IPS-11a (cell line): ENCODE measurements at regions not wholly inside any gene's neighbourhood (a gene's known extent, or its start where the extent isn't known, plus 50 kb on each side); places are given as distances from the start of the nearest gene placed in this dataset.

Experiments used
- H3K4me3 ChIP-seq: one replicate; pipeline ENCODE4 v1.5.1; 2013; ENCODE audit warnings: low read depth, low read length, control low read depth

DNA sequence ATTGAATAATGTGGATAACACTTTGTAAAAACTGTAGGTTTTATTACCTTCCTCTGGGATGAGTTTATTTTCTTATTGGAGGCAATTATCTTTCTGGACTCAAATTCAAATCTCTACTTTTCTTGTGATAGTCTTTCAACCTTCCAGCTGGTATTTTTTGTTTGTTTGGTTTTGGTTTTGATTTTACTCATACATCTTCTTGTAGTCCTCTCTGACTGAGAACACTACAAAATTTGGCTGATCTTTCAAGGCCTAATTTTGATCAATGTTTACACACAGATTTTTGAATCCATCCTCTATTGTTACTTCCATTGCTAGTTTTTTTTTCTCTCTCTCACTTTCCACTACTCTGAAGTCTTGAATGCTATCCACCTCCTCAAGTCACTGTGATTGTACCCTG, 303.8 kb upstream of the NECTIN3 start:
- no peak overlapping the region for H3K4me3 ChIP-seq

GRCh38 chr3:110773413-110773954, 298.1 kb upstream of the NECTIN3 start:
- H3K4me3 ChIP-seq: no peak overlapping the region

DNA sequence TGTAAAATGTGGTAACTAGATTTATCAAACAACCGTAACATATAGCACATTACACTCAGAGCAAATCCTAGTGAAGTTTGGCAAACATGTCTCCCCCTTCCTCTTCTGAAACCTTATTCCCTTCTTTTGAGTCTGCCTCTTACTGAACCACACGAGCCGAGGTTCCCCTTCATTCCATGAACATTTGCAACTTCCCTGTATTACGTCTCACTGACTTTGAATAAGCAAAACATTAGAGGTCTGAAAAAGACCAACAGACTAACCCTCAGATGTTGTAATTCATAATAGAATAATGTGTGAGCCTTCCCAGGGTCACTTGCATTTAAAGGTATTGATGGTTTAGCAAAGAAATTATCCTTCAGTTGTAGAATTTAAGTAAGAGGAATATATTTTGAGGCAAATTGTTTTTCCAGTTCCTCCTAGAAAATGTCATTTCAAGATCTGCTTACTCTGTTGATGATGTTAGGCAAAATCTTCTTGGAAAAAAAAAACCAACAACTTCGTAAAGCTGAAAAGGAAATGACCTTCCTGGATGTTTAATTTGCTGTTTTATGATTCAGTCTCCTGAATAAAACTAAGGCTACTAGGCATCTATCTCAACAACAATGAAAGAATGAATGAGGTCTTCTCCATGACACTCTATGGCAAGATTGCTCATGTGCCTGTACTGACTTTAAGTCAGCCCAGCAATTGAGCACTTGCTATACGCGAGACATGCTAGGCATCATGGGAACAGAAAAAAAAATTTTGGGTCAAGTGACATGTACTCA, 296.9 kb upstream of the NECTIN3 start:
- H3K4me3 ChIP-seq: no peak overlapping the region

GRCh38 chr3:110779581-110779980, 292.0 kb upstream of the NECTIN3 start:
- no peak overlapping the region for H3K4me3 ChIP-seq

DNA sequence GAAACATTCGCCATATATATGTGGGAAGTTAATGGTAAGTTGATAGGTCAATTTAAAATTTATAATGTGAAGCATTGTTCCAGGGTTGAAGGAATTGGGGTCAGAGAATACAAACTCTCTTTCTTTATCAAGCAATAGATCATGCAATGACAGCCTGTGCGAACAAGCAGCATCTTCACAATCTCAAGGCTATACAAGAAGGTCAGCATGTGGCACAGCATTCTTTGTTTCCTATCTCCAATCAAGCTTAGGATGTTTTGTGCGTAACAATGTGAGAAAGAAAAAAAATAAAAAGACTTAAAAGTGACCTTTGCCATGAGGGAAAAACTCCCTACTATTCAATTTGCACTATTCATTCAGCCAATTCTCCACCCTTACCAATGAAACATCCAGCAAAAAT, 288.1 kb upstream of the NECTIN3 start:
- H3K4me3 ChIP-seq: no peak overlapping the region

GRCh38 chr3:110788794-110789193, 282.8 kb upstream of the NECTIN3 start:
- H3K4me3 ChIP-seq: no peak overlapping the region

DNA sequence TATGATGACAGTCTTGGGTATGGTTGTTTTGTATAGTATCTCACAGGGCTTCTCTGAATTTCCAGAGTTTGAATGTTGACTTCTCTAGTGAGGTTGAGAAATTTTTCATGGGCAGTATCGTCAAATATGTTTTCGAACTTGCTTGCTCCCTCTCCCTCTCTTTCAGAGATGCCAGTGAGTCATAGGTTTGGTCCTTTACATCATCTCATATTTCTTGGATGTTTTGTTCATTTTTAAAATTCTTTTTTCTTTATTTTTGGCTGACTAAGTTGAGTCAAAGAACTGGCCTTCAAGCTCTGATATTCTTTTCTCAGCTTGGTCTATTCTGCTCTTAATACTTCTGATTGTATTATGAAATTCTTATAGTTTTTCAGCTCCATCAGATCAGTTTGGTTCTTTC, 282.3 kb upstream of the NECTIN3 start:
- H3K4me3 ChIP-seq: no peak overlapping the region

DNA sequence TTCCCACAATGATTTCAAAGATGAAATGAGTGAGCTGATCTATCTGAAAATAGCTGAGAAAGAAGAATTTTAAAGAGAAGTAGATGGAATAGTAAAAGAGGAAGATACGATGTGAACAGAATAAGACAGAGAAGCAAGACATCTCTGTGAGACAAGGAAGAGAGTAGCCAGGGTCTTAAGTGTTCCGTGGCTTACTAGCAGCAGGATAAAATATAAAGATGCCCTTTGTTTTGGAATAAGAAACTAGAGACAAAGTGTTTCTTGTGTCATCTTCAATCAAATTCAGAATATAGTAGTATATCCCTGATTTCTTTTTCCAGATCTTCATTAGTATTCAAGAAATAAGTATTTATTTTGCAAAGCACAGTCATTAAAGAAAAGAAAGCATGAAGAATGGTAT, 281.0 kb upstream of the NECTIN3 start:
- no peak overlapping the region for H3K4me3 ChIP-seq

DNA sequence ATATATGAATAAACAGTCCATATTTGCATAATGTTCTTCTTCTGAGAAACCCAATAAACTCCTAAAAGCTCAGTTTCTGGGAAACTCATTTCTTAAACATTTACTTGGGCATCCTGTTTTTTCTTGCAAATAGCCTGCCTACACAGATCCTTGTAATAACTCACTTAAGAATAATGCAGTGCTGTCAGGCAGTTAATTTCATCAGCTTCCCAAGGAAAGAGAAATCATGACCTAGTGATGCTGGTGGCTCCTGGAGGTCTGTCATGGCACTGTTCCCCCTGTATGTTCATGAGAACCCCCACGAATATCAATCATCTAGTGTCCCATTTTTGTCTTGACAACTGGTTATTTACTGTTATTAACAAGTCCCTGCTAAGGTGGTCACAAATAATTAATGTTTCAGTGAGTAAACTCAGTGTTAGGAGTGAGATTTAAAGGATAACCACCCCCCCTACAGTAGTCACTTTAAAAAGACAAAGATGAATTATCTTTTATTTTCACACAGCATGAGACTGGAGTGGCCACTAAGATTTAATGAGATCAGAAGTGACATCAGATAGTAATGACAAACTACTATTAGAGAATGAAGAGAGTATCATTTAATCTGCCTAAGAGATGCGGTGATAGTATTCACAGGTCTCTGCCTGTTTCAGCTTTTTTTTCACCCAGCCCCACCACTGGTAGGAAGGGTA, 279.5 kb upstream of the NECTIN3 start:
- H3K4me3 ChIP-seq: no peak overlapping the region

- H3K4me3 ChIP-seq: no peak overlapping the region
Observed at GRCh38 chr3:110793611-110794010, 278.0 kb upstream of the NECTIN3 start.

DNA sequence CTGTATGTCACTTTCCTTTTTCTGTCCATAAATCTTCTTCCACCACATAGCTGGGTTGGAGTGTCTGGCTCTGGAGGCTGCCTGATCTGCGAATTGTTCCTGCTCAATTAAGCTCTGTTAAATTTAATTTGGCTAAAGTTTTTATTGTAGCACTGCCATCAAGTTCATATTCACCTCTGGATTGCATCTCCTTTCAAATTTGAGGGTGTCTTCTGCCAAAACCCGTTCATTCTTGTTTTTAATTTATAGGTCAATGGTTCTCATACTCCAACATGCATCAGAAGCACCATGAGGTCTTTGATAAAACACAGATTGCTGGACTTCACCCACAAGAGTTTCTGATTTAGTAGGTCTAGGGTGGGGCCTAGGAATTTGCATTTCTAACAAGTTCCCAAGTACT, 276.5 kb upstream of the NECTIN3 start:
- H3K4me3 ChIP-seq: no peak overlapping the region

- H3K4me3 ChIP-seq: no peak overlapping the region
Observed at GRCh38 chr3:110799271-110799670, 272.3 kb upstream of the NECTIN3 start.

DNA sequence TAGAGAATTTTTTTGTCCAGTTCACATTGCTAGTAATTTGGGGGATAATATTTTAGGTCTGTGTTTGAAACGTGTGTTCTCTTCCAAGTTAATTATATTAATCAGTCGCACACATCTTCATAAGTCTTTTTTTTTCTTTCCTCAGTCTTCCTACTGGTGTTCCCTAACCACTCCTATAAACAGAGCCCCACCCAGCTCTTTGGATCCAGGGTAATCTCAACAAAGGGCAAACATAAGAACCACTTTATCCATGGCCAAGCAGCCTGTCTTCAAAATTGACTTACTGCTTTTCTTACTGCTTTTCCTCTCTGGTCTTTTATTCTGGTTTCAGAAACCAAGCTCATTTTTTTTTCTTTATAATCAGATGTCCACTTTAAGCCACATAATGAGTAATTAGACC, 266.8 kb upstream of the NECTIN3 start:
- H3K4me3 ChIP-seq: no peak overlapping the region

GRCh38 chr3:110806924-110807323, 264.7 kb upstream of the NECTIN3 start:
- no peak overlapping the region for H3K4me3 ChIP-seq

DNA sequence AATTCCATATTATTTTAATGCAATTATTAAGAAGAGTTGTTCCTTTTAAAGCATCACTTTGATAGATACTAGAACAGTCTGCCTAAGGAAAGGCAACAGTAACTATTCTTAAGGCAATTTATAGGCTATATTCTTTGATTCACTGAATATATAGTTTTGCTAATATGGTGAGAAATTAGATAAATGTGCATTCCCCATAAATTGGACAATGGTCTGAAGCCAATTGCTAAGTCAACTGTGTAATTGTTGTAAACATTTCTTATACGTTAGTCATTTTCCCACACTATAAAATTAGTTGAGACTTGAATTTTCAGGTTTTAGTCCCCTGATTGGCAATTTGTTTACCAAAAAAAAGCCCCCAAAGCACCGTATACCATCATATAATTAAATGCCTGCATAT, 263.0 kb upstream of the NECTIN3 start:
- H3K4me3 ChIP-seq: no peak overlapping the region

GRCh38 chr3:110810356-110810755, 261.3 kb upstream of the NECTIN3 start:
- H3K4me3 ChIP-seq: no peak overlapping the region

DNA sequence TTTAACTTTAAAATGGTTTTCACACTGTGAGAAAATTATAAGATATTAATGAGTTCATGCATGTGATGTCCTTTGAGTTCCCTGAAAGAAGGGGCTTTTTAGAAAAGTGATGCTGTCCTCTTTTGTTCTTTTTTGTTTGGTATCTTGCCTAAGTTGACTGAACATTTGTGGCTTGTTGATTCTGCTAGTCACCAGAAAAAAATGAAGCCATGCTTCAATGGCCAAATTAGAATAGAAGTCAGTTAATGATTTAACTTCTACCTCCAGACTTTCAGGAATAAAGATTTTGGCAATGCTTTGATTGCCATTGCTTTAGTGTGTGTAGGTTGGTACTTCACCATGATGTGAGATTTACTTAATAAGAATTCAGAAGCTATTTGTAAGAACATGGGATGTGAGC, 260.6 kb upstream of the NECTIN3 start:
- H3K4me3 ChIP-seq: no peak overlapping the region

GRCh38 chr3:110813541-110813940, 258.1 kb upstream of the NECTIN3 start:
- H3K4me3 ChIP-seq: no peak overlapping the region

DNA sequence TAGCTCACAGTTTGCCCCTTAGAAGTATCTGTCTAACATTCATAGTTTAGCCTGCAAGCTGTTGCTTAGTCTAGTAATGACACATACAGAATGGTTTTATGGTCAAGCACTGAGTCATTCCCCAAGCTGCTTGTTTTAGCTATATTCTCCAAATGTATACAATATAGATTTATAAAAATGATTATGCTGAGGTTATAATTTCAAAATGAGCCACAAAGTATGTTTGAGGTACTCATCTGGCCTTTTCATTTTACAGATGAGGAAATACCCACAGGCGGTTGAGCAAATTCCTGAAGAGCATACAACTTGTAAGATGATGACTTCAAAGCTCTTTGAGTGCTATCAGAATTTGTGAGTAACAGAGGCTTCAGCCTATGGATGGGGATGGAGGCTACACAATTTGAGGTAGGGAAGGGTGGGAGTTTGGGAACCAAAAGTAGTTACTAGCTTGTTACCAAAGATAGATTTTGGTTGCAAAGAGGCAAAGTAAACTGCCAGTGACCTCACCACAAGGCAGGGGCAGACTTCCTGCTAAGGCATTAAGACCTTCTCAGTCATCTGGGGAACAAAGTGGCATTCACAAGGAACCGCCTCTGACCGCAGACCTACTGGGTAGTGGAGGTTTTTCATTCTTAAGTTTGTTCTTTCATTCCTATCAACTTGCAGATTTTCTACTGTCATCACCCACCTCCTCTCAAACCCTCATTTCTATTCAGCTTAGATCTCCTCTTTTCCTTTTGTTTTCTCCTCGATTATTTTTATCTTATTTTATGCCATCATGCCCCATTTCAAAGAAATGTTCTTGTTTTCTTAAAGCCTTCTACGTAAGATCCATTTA, 257.2 kb upstream of the NECTIN3 start:
- no peak overlapping the region for H3K4me3 ChIP-seq

DNA sequence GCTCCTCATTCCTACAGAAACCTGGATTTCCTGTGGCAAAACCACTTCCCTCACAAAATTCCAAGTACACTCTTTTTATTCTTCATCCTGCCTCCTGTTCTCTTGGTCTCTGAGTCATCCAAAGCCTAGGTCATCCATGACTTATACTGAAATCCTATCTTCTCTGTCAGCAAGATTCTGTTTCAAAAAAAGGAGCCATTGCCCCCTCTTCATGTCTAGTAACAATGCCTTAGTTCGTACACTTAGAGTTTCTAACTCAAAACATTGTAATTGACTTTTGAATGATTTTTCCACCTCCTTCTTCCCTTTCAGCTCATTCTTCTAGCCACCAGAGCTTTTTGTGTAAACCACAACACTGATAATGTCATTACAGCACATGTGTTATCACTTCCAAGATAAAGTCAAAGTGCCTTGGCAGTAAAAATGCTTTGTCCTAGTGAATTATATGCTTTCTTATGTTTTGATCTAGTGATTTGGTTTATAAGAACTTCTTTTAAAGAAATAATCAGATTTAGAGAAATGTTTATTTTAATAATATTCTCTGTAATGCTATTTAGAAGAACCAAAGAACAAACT, 256.5 kb upstream of the NECTIN3 start:
- no peak overlapping the region for H3K4me3 ChIP-seq

- no peak overlapping the region for H3K4me3 ChIP-seq
Observed at GRCh38 chr3:110816008-110816407, 255.6 kb upstream of the NECTIN3 start.
